A549 (cell line): ENCODE measurements at regions not wholly inside any gene's neighbourhood (a gene's known extent, or its start where the extent isn't known, plus 50 kb on each side); places are given as distances from the start of the nearest gene placed in this dataset.

Experiments
- BHLHE40 ChIP-seq: IDR thresholded peaks from 2 replicates; pipeline ENCODE4 v1.6.1; 2012; ENCODE audit warnings: low read depth, low read length, inconsistent platforms
- CEBPB ChIP-seq, 2 experiments: fragments of >200 bp in 1 of 2; sonication (Bioruptor Twin) in 1 of 2; formaldehyde crosslinking in 1 of 2; IDR thresholded peaks; 2 replicates each; pipeline ENCODE4 v1.6.1; 2012 to 2016
- EP300 ChIP-seq, 2 experiments: fragments of >200 bp; sonication (Bioruptor Twin); formaldehyde crosslinking; IDR thresholded peaks; 2 replicates in 1 of 2; 3 replicates in 1 of 2; pipeline ENCODE4 v1.6.1; 2016 to 2017
- JUN ChIP-seq, 2 experiments: fragments of >200 bp; sonication (Bioruptor Twin); formaldehyde crosslinking; IDR thresholded peaks; 2 replicates in 1 of 2; 3 replicates in 1 of 2; pipeline ENCODE4 v1.6.1; 2016 to 2017
- POLR2A ChIP-seq: IDR thresholded peaks from 2 replicates; pipeline ENCODE4 v1.6.1; 2012; ENCODE audit warnings: mild to moderate bottlenecking, low read length
- POLR2AphosphoS2 ChIP-seq: conservative IDR thresholded peaks from 2 replicates; pipeline ENCODE4 v1.6.1; 2012; ENCODE audit warnings: low read length, improper control_type of control experiment, inconsistent platforms
- TF ChIP-seq, protein P1 (sequence below): IDR thresholded peaks from 2 replicates; pipeline ENCODE4 v1.6.1; 2012
- TF ChIP-seq, protein P2 (sequence below): fragments of >200 bp; sonication (Bioruptor Twin); formaldehyde crosslinking; IDR thresholded peaks from 3 replicates; pipeline ENCODE4 v1.5.1; 2016
- TF ChIP-seq, protein P3 (sequence below): fragments of >200 bp; sonication (Bioruptor Twin); formaldehyde crosslinking; IDR thresholded peaks from 3 replicates; pipeline ENCODE4 v1.6.1; 2016
- TF ChIP-seq, protein P4 (sequence below): IDR thresholded peaks from 2 replicates; pipeline ENCODE4 v1.6.1; 2012; ENCODE audit warnings: low read depth, borderline replicate concordance
- TF ChIP-seq, protein P5 (sequence below): fragments of 200-600 bp; sonication (generic); IDR thresholded peaks from 2 replicates; pipeline ENCODE4 v1.6.1; 2016; ENCODE audit warnings: antibody characterized with exemption, mild to moderate bottlenecking, moderate library complexity

DNA sequence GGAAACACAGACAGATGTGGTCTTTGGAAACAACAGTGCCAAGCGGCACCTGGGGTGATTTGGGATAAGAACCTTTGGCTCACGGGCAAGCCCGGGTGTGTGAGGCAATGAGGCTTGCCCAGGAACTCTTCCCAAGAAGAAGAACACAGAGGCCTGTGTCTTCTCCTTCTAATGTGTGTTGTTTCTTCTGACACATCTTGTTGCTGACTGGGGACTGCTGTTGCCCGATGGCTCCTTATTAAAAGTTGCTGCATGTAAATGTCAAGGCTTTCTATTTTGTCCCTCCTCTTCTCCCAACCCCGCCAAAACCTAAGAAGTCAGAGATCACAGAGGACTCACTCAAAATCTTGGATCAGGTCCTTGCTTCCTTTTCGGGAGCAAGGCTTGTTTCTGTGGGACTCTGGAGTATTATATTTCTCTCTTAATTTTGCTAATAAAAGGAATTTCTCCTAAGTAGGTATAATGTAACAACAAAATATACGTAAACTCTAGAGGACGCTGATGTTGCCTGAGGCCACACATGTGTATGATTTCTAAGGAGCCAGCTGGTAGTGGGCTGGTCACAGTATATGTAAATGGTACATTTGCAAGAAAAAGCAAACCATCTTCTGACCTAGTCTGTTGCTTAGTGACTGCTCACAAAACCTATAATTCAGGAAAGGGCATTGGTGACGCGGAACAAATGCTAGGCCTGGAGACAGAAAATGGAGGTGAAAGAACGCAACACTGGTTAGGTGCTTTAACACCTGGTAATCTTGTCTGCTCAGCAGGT, 232.5 kb downstream of the GADD45G start:
- TF ChIP-seq, protein P1, sequence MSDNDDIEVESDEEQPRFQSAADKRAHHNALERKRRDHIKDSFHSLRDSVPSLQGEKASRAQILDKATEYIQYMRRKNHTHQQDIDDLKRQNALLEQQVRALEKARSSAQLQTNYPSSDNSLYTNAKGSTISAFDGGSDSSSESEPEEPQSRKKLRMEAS = no peak
- TF ChIP-seq, protein P2, sequence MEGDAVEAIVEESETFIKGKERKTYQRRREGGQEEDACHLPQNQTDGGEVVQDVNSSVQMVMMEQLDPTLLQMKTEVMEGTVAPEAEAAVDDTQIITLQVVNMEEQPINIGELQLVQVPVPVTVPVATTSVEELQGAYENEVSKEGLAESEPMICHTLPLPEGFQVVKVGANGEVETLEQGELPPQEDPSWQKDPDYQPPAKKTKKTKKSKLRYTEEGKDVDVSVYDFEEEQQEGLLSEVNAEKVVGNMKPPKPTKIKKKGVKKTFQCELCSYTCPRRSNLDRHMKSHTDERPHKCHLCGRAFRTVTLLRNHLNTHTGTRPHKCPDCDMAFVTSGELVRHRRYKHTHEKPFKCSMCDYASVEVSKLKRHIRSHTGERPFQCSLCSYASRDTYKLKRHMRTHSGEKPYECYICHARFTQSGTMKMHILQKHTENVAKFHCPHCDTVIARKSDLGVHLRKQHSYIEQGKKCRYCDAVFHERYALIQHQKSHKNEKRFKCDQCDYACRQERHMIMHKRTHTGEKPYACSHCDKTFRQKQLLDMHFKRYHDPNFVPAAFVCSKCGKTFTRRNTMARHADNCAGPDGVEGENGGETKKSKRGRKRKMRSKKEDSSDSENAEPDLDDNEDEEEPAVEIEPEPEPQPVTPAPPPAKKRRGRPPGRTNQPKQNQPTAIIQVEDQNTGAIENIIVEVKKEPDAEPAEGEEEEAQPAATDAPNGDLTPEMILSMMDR = no peak
- TF ChIP-seq, protein P3, sequence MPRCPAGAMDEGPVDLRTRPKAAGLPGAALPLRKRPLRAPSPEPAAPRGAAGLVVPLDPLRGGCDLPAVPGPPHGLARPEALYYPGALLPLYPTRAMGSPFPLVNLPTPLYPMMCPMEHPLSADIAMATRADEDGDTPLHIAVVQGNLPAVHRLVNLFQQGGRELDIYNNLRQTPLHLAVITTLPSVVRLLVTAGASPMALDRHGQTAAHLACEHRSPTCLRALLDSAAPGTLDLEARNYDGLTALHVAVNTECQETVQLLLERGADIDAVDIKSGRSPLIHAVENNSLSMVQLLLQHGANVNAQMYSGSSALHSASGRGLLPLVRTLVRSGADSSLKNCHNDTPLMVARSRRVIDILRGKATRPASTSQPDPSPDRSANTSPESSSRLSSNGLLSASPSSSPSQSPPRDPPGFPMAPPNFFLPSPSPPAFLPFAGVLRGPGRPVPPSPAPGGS = no peak
- no peak for TF ChIP-seq POLR2AphosphoS2
- TF ChIP-seq, protein P4, sequence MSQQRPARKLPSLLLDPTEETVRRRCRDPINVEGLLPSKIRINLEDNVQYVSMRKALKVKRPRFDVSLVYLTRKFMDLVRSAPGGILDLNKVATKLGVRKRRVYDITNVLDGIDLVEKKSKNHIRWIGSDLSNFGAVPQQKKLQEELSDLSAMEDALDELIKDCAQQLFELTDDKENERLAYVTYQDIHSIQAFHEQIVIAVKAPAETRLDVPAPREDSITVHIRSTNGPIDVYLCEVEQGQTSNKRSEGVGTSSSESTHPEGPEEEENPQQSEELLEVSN = no peak
- no peak for TF ChIP-seq POLR2A
- no peak for TF ChIP-seq CEBPB (IDR thresholded peaks at IDR 0.05)
- no peak for TF ChIP-seq JUN (IDR thresholded peaks at IDR 0.05)
- no peak for TF ChIP-seq BHLHE40
- TF ChIP-seq EP300 (IDR thresholded peaks at IDR 0.05) = no peak
- TF ChIP-seq, protein P5, sequence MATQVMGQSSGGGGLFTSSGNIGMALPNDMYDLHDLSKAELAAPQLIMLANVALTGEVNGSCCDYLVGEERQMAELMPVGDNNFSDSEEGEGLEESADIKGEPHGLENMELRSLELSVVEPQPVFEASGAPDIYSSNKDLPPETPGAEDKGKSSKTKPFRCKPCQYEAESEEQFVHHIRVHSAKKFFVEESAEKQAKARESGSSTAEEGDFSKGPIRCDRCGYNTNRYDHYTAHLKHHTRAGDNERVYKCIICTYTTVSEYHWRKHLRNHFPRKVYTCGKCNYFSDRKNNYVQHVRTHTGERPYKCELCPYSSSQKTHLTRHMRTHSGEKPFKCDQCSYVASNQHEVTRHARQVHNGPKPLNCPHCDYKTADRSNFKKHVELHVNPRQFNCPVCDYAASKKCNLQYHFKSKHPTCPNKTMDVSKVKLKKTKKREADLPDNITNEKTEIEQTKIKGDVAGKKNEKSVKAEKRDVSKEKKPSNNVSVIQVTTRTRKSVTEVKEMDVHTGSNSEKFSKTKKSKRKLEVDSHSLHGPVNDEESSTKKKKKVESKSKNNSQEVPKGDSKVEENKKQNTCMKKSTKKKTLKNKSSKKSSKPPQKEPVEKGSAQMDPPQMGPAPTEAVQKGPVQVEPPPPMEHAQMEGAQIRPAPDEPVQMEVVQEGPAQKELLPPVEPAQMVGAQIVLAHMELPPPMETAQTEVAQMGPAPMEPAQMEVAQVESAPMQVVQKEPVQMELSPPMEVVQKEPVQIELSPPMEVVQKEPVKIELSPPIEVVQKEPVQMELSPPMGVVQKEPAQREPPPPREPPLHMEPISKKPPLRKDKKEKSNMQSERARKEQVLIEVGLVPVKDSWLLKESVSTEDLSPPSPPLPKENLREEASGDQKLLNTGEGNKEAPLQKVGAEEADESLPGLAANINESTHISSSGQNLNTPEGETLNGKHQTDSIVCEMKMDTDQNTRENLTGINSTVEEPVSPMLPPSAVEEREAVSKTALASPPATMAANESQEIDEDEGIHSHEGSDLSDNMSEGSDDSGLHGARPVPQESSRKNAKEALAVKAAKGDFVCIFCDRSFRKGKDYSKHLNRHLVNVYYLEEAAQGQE = no peak
